Astrocyte (in vitro differentiated cells and primary cell): ENCODE measurements at regions not wholly inside any gene's neighbourhood (a gene's known extent, or its start where the extent isn't known, plus 50 kb on each side); places are given as distances from the start of the nearest gene placed in this dataset.

ENCODE experiments used
- DNase-seq: peaks from one replicate; pipeline ENCODE4 v3.0.0-alpha.2; 2010; ENCODE audit warnings: low read depth
- FAIRE-seq: peaks from 2 replicates; lab custom pipeline; 2011; peaks lifted over from hg19 to GRCh38; lab: Jason Lieb, UNC
- H2AFZ ChIP-seq: 2 replicates; pipeline ENCODE4 v1.6.0; 2012; ENCODE audit warnings: low read depth, low read length, inconsistent platforms
- H3K27ac ChIP-seq: 2 replicates; pipeline ENCODE4 v1.5.1; 2011; ENCODE audit warnings: low read depth, low read length, inconsistent platforms
- H3K27me3 ChIP-seq: 2 replicates; pipeline ENCODE4 v1.6.0; 2011; ENCODE audit warnings: low read length, inconsistent platforms; ENCODE audit not compliant: insufficient read depth
- H3K36me3 ChIP-seq: 2 replicates; pipeline ENCODE4 v1.5.1; 2011; ENCODE audit warnings: low read length, inconsistent platforms; ENCODE audit not compliant: insufficient read depth
- H3K4me1 ChIP-seq: 2 replicates; pipeline ENCODE4 v1.5.1; 2011; ENCODE audit warnings: low read length, inconsistent platforms; ENCODE audit not compliant: insufficient read depth
- H3K4me2 ChIP-seq: 2 replicates; pipeline ENCODE4 v1.6.0; 2012; ENCODE audit warnings: low read length, inconsistent platforms
- H3K4me3 ChIP-seq: 2 replicates; pipeline ENCODE4 v1.5.1; 2011; ENCODE audit warnings: low read depth, mild to moderate bottlenecking, low read length, inconsistent platforms; ENCODE audit not compliant: insufficient read depth
- H3K79me2 ChIP-seq: 2 replicates; pipeline ENCODE4 v1.6.0; 2012; ENCODE audit warnings: mild to moderate bottlenecking, low read length, inconsistent platforms; ENCODE audit not compliant: insufficient read depth
- H3K9ac ChIP-seq: 2 replicates; pipeline ENCODE4 v1.6.0; 2012; ENCODE audit warnings: mild to moderate bottlenecking, low read length, inconsistent platforms
- H3K9me3 ChIP-seq: 2 replicates; pipeline ENCODE4 v1.5.1; 2012; ENCODE audit warnings: low read depth, mild to moderate bottlenecking, low read length, inconsistent platforms; ENCODE audit not compliant: insufficient read depth
- H4K20me1 ChIP-seq: 2 replicates; pipeline ENCODE4 v1.6.0; 2012; ENCODE audit warnings: low read length, inconsistent platforms; ENCODE audit not compliant: insufficient read depth
- H3K27ac Mint-ChIP-seq: one replicate; pipeline ENCODE4 v1.8.0; 2021; ENCODE audit warnings: mild to moderate bottlenecking, mixed read lengths; ENCODE audit not compliant: unreplicated experiment
- H3K27me3 Mint-ChIP-seq: one replicate; pipeline ENCODE4 v1.8.0; 2021; ENCODE audit warnings: low read depth, mixed read lengths; ENCODE audit not compliant: unreplicated experiment
- H3K36me3 Mint-ChIP-seq: one replicate; pipeline ENCODE4 v1.8.0; 2021; ENCODE audit warnings: low read depth, mixed read lengths; ENCODE audit not compliant: unreplicated experiment
- H3K4me1 Mint-ChIP-seq: one replicate; pipeline ENCODE4 v1.8.0; 2021; ENCODE audit warnings: low read depth, mixed read lengths; ENCODE audit not compliant: unreplicated experiment
- H3K4me3 Mint-ChIP-seq: one replicate; pipeline ENCODE4 v1.8.0; 2021; ENCODE audit warnings: mild to moderate bottlenecking, moderate library complexity, mixed read lengths; ENCODE audit not compliant: unreplicated experiment
- H3K9me3 Mint-ChIP-seq: one replicate; pipeline ENCODE4 v1.8.0; 2021; ENCODE audit warnings: mild to moderate bottlenecking, mixed read lengths; ENCODE audit not compliant: unreplicated experiment
- CTCF ChIP-seq: IDR thresholded peaks from 2 replicates; pipeline ENCODE4 v1.5.1; 2011; ENCODE audit warnings: low read depth, mild to moderate bottlenecking, inconsistent platforms, low read length, moderate library complexity; ENCODE audit not compliant: insufficient read depth
- EZH2 ChIP-seq: IDR thresholded peaks from 2 replicates; pipeline ENCODE4 v1.6.1; 2012; ENCODE audit warnings: mild to moderate bottlenecking, low read length, inconsistent platforms; ENCODE audit not compliant: insufficient read depth

- peaks cover 14% of the 10 kb centered on the region for H3K4me1 ChIP-seq
- H3K27ac ChIP-seq: no peak overlapping the region
- H3K79me2 ChIP-seq: no peaks in the 10 kb centered on the region
- Mint-ChIP-seq H3K27me3 (no peaks in the 10 kb centered on the region), H3K9me3 (peaks cover 3% of the 10 kb centered on the region), H3K4me1 (peaks cover 4% of the 10 kb centered on the region), H3K36me3 (no peaks in the 10 kb centered on the region), H3K4me3 (no peak overlapping the region), H3K27ac (no peak overlapping the region)
- H3K27me3 ChIP-seq: no peaks in the 10 kb centered on the region
- TF ChIP-seq EZH2: no peak
- no peak for TF ChIP-seq CTCF
- no peak overlapping the region for H3K4me3 ChIP-seq
- DNase-seq: no peak
- no peak for FAIRE-seq
- no peak overlapping the region for H3K4me2 ChIP-seq
- H3K9ac ChIP-seq: no peak overlapping the region
- H3K36me3 ChIP-seq: no peaks in the 10 kb centered on the region
- H2AFZ ChIP-seq: no peak overlapping the region
- no peaks in the 10 kb centered on the region for H3K9me3 ChIP-seq
- no peaks in the 10 kb centered on the region for H4K20me1 ChIP-seq
These were observed 292.2 kb downstream of the KCNS3 start for GRCh38 chr2:18170642-18171041.

GRCh38 chr2:18169893-18170175, 291.4 kb downstream of the KCNS3 start:
- Histone ChIP-seq H4K20me1 (no peaks in the 10 kb centered on the region), H3K4me3 (no peak overlapping the region), H3K9me3 (no peaks in the 10 kb centered on the region), H3K4me2 (peak overlapping the region; percentile 35), H3K79me2 (no peaks in the 10 kb centered on the region), H3K27ac (no peak overlapping the region), H3K36me3 (no peaks in the 10 kb centered on the region), H3K4me1 (peaks cover 14% of the 10 kb centered on the region), H2AFZ (no peak overlapping the region), H3K27me3 (no peaks in the 10 kb centered on the region), H3K9ac (no peak overlapping the region)
- H3K9me3 Mint-ChIP-seq: peaks cover 3% of the 10 kb centered on the region
- TF ChIP-seq EZH2: no peak
- no peak for TF ChIP-seq CTCF
- H3K4me3 Mint-ChIP-seq: no peak overlapping the region
- FAIRE-seq: no peak
- no peak for DNase-seq
- H3K27ac Mint-ChIP-seq: no peak overlapping the region
- H3K4me1 Mint-ChIP-seq: peaks cover 4% of the 10 kb centered on the region
- no peaks in the 10 kb centered on the region for H3K27me3 Mint-ChIP-seq
- H3K36me3 Mint-ChIP-seq: no peaks in the 10 kb centered on the region

- Mint-ChIP-seq H3K9me3 (peaks cover 3% of the 10 kb centered on the region), H3K4me3 (no peak overlapping the region), H3K4me1 (peaks cover 4% of the 10 kb centered on the region), H3K27me3 (no peaks in the 10 kb centered on the region), H3K27ac (no peak overlapping the region), H3K36me3 (no peaks in the 10 kb centered on the region)
- no peaks in the 10 kb centered on the region for H3K9me3 ChIP-seq
- no peak for FAIRE-seq
- H4K20me1 ChIP-seq: no peaks in the 10 kb centered on the region
- H3K9ac ChIP-seq: no peak overlapping the region
- H3K4me2 ChIP-seq: peak overlapping the region; percentile 35
- no peaks in the 10 kb centered on the region for H3K27me3 ChIP-seq
- no peaks in the 10 kb centered on the region for H3K79me2 ChIP-seq
- TF ChIP-seq EZH2 (no peak), CTCF (no peak)
- no peak overlapping the region for H2AFZ ChIP-seq
- no peak overlapping the region for H3K4me3 ChIP-seq
- DNase-seq: no peak
- peaks cover 14% of the 10 kb centered on the region for H3K4me1 ChIP-seq
- H3K27ac ChIP-seq: no peak overlapping the region
- no peaks in the 10 kb centered on the region for H3K36me3 ChIP-seq
These were observed 290.8 kb downstream of the KCNS3 start for GRCh38 chr2:18169121-18169892.
